HG03571 (cell line): ENCODE measurements at regions not wholly inside any gene's neighbourhood (a gene's known extent, or its start where the extent isn't known, plus 50 kb on each side); places are given as distances from the start of the nearest gene placed in this dataset.

Experiments
- ATAC-seq: cut with Tn5 transposase; IDR thresholded peaks from one replicate; pipeline ENCODE4 v1.9.1; 2021; ENCODE audit not compliant: unreplicated experiment

GRCh38 chr4:45368832-45369231 lies 642.5 kb upstream of the GNPDA2 start:
- no peak for ATAC-seq

GRCh38 chr4:45363931-45364330 lies 637.6 kb upstream of the GNPDA2 start:
- no peak for ATAC-seq

GRCh38 chr4:45358573-45359506 lies 632.5 kb upstream of the GNPDA2 start:
- no peak for ATAC-seq

- no peak for ATAC-seq
Measured at GRCh38 chr4:45353161-45353560, 626.8 kb upstream of the GNPDA2 start.

- ATAC-seq = peak; percentile 50
Measured at GRCh38 chr4:45350438-45350837, 624.1 kb upstream of the GNPDA2 start.

GRCh38 chr4:45349859-45350258 lies 623.5 kb upstream of the GNPDA2 start:
- no peak for ATAC-seq

- no peak for ATAC-seq
Measured at GRCh38 chr4:45346816-45347435, 620.6 kb upstream of the GNPDA2 start.

GRCh38 chr4:45345558-45345957 lies 619.2 kb upstream of the GNPDA2 start:
- no peak for ATAC-seq

GRCh38 chr4:45331802-45332201 lies 605.4 kb upstream of the GNPDA2 start:
- no peak for ATAC-seq

- ATAC-seq = no peak
Measured at GRCh38 chr4:45327544-45327943, 601.2 kb upstream of the GNPDA2 start.

GRCh38 chr4:45324455-45325417 lies 598.4 kb upstream of the GNPDA2 start:
- ATAC-seq = no peak

GRCh38 chr4:45323453-45324058 lies 597.2 kb upstream of the GNPDA2 start:
- ATAC-seq = no peak

- ATAC-seq = no peak
Measured at GRCh38 chr4:45317739-45318138, 591.4 kb upstream of the GNPDA2 start.

- ATAC-seq = no peak
Measured at GRCh38 chr4:45317276-45317675, 590.9 kb upstream of the GNPDA2 start.

- no peak for ATAC-seq
Measured at GRCh38 chr4:45316257-45316656, 589.9 kb upstream of the GNPDA2 start.

- no peak for ATAC-seq
Measured at GRCh38 chr4:45302828-45303227, 576.5 kb upstream of the GNPDA2 start.

GRCh38 chr4:45294464-45294863 lies 568.1 kb upstream of the GNPDA2 start:
- no peak for ATAC-seq

- ATAC-seq = no peak
Measured at GRCh38 chr4:45293335-45293734, 567.0 kb upstream of the GNPDA2 start.

GRCh38 chr4:45292844-45293243 lies 566.5 kb upstream of the GNPDA2 start:
- no peak for ATAC-seq

- ATAC-seq = no peak
Measured at GRCh38 chr4:45284400-45285085, 558.2 kb upstream of the GNPDA2 start.
